GM12801 (cell line): ENCODE measurements at regions not wholly inside any gene's neighbourhood (a gene's known extent, or its start where the extent isn't known, plus 50 kb on each side); places are given as distances from the start of the nearest gene placed in this dataset.

Source experiments
- TF ChIP-seq, protein P1 (sequence below): IDR thresholded peaks from one replicate; pipeline ENCODE4 v1.5.1; 2011; ENCODE audit warnings: control low read depth; ENCODE audit not compliant: insufficient read length; ENCODE audit errors: extremely low read depth

DNA sequence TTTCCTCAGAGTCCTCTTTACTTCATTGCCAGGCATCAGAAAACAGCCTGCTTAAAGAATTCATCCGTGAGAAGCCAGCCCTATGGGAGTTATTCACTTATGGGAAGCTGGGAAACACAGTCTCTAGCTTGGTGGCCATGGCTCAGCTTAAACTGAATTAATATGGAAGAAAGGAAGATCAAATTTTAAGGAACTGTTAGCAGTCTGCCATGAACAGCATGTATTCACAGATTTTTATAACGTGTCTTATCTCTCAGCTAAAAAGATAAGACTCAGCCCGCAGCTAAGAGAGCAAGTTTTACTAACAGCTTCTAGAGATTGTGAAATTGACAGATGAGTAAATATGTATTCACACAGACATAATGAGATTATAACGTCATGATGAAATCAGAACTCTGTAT lies 253.7 kb upstream of the RXFP2 start:
- TF ChIP-seq, protein P1, sequence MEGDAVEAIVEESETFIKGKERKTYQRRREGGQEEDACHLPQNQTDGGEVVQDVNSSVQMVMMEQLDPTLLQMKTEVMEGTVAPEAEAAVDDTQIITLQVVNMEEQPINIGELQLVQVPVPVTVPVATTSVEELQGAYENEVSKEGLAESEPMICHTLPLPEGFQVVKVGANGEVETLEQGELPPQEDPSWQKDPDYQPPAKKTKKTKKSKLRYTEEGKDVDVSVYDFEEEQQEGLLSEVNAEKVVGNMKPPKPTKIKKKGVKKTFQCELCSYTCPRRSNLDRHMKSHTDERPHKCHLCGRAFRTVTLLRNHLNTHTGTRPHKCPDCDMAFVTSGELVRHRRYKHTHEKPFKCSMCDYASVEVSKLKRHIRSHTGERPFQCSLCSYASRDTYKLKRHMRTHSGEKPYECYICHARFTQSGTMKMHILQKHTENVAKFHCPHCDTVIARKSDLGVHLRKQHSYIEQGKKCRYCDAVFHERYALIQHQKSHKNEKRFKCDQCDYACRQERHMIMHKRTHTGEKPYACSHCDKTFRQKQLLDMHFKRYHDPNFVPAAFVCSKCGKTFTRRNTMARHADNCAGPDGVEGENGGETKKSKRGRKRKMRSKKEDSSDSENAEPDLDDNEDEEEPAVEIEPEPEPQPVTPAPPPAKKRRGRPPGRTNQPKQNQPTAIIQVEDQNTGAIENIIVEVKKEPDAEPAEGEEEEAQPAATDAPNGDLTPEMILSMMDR: no peak

DNA sequence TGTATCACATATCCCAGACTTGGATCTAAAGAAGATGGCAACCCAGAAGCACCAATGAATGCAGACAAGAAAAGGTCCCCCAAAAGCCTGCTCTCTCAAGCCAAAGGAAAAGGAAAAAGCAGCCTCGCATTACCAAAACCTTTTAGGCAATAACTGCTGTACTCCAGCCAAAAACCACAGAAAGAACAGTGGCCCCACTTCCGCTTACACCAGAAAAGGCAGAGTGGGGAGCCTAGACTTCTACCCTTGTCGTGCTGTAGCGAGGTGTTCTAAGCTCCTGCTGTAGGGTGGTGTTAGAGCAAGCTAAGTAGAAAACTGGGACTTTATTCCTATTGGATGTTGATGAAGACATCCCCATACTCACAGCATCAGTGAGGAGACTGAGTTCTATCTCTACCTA lies 244.0 kb upstream of the RXFP2 start:
- TF ChIP-seq, protein P1: no peak

DNA sequence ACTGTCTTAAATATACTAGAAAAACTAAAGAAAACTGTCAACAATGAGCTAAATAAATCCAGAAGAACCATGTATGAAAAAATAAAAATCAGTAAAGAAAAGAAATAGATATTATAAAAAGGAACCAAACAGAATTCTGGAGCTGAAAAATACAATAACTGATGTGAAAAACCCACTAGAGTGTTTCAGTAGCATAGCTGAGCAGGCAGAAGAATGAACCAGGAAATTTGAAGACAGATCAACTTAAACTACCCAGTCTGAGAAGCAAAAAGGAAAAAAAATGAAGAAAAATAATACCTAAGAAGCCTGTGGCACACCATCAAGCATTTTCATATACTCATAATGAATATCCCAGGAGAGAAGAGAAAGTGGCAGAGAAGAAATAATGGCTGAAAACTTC lies 240.1 kb upstream of the RXFP2 start:
- TF ChIP-seq, protein P1: no peak

DNA sequence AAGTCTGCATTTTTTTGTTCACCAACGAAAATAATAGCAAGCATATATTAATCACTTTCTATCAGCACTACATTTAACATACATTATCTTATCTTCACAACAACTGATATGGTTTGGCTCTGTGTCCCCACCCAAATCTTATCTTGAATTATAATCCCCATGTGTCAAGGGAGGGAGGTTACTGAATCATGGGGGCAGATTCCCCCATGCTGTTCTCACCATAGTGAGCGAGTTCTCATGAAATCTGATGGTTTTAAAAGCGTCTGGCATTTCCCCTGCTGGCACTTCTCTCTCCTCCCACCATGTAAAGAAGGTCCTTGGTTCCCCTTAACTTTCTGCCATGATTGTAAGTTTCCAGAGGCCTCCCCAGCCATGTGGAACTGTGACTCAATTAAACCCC lies 235.7 kb upstream of the RXFP2 start:
- TF ChIP-seq, protein P1: no peak

DNA sequence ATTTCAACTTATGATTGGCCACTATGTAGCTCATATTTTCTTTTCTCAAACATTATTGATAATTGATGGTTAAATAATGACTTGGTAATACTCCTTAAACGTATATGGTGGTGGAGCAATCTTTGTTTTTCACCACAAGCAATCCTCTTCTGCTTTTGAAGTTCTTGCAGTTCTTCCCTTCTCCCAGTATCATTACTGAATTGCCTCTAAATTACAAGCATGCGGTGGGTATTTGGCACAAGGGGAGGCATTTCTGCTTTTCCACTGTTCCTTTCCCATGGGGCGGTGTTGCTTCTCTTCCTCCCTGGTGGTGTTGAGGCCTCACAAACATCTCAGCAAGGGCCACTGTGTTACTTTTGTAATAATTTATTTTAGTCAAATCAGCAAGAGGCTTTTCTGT lies 234.4 kb upstream of the RXFP2 start:
- TF ChIP-seq, protein P1: no peak

DNA sequence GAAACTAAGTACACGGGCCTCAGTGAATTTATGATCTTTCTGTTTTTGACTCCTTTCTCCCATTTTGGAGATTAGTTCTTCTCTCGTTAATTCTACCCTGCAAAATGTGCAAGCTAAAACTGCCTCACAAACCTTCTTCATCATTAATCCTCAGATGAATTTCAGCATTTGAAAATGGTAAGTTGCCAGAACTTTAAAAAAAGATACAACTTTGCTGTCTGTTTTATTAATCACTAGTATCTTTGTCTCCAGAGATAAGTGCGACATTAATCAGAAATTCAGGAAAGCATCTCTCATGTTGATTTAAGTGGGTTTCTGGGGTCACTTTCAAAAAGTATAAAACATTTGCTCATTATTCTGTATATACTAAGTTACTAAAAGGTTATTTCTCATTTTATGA lies 227.0 kb upstream of the RXFP2 start:
- TF ChIP-seq, protein P1: no peak

DNA sequence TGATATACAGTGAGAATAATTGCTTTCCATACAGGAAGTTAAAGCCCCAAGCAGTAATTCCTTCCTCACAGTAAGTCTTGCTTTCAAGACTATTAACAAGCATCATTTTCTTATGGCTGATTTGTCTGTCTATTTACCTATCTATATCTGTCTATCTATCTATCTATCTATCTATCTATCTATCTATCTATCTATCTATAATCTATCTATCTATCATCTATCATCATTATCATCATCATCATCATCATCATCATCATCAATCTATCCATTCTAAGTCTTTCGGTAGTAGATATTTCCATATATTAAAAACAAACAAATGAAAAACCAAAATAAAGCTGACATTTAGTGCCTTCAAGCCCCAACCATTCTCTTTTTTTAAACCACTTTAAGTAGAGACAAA lies 224.4 kb upstream of the RXFP2 start:
- TF ChIP-seq, protein P1: no peak

DNA sequence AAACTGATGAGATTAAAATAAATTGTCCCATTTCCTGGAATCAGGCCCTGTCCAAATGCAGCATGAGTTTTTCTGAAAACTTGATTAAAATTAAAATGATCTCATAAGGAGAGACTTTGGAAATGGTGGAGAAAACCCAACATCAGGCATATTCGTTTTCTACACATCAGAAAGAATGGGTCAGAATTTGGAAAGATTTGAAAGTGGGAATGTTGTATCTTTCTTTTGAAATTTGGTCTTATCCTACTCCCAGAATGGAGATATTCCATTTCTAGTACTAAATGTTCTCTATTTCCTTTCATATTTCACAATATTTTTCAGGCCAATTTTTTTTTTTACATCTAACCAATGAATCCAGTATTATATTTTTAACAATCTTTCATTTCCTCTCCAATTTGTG lies 223.9 kb upstream of the RXFP2 start:
- TF ChIP-seq, protein P1: no peak
